Heart right ventricle (tissue), 16 donors: ENCODE measurements at regions not wholly inside any gene's neighbourhood (a gene's known extent, or its start where the extent isn't known, plus 50 kb on each side); places are given as distances from the start of the nearest gene placed in this dataset.

Source experiments
- ATAC-seq, 8 donors: fragments of 200-7000 bp; cut with Tn5 transposase; one replicate each; pipeline ENCODE4 v1.9.1; 2020; ENCODE audit warnings: mild to moderate bottlenecking in 8 of 8, moderate library complexity in 8 of 8, moderate number of reproducible peaks in 1 of 8
- DNase-seq, 2 donors: peaks; one replicate each; pipeline ENCODE4 v3.0.0-alpha.2; 2020
- H3K27ac ChIP-seq, 10 donors: fragments of 200-600 bp; sonication (generic) in 2 of 10; one replicate each; pipeline versions ENCODE4 v1.5.0 to v1.8.0; 2020 to 2022; ENCODE audit warnings: mild to moderate bottlenecking in 3 of 10
- H3K27me3 ChIP-seq, 7 donors: fragments of 200-600 bp; one replicate each; pipeline ENCODE4 v1.8.0; 2021 to 2022; ENCODE audit warnings: mild to moderate bottlenecking in 2 of 7
- H3K36me3 ChIP-seq, 9 donors: fragments of 200-600 bp; sonication (generic) in 1 of 9; one replicate each; pipeline versions ENCODE4 v1.5.0 to v1.8.0; 2020 to 2022; ENCODE audit warnings: mild to moderate bottlenecking in 2 of 9
- H3K4me1 ChIP-seq, 9 donors: fragments of 200-600 bp; sonication (generic) in 1 of 9; one replicate each; pipeline versions ENCODE4 v1.5.0 to v1.8.0; 2020 to 2022; ENCODE audit warnings: mild to moderate bottlenecking in 4 of 9
- H3K4me3 ChIP-seq, 10 donors: fragments of 200-600 bp; sonication (generic) in 2 of 10; one replicate each; pipeline versions ENCODE4 v1.5.0 to v1.8.0; 2020 to 2022; ENCODE audit warnings: mild to moderate bottlenecking in 7 of 10, moderate library complexity in 2 of 10
- H3K9me3 ChIP-seq, 11 donors: fragments of 200-600 bp in 10 of 11; sonication (generic) in 2 of 11; one replicate each; pipeline versions ENCODE4 v1.5.0 to v1.8.0; 2013 to 2022; ENCODE audit warnings: mild to moderate bottlenecking in 2 of 11, control low read depth in 1 of 11, moderate library complexity in 1 of 11
- CTCF ChIP-seq, 9 donors: fragments of 200-600 bp; sonication (generic) in 2 of 9; IDR thresholded peaks; one replicate each; pipeline versions ENCODE4 v1.5.0 to v1.8.0; 2021 to 2022; ENCODE audit warnings: antibody characterized with exemption in 9 of 9, mild to moderate bottlenecking in 5 of 9, moderate library complexity in 1 of 9
- WGBS, 2 donors: extraction: QIAGEN DNeasy Blood & Tissue Kit; methylation state at CpG; one replicate each; pipeline ENCODE4 v1.1.7; 2013; ENCODE audit warnings: inconsistent platforms in 1 of 2; 5-methylcytosine and 5-hydroxymethylcytosine counted together
- intact Hi-C, 10 donors: fragments of 100-400 bp; cut with DNase I; formaldehyde crosslinking; loops; one replicate each; pipeline versions ENCODE4 v1.11.1 to v1.14.2; 2022
- donor health status: Arrhythmogenic right ventricular cardiomyopathy.
- donor health status: ischemic (EF 13 %, LVEDD 7.1; RV severe dilation, severe dysfunction).
- donor health status: healthy with polysubstance abuse.
- donor health status: DM: no; HTN: yes; CAD: no.
- donor health status: DM: no; HTN: no; CAD: no.
- donor health status: ischemic (EF 25% LVEDD 6.9; RV normal size, moderate dysfunction).
- donor health status: ischemic (EF 25% LVEDD 5.7; RV mildly dilated, moderate dysfunction).
- donor health status: healthy.
- donor health status: DM: yes; HTN: yes; CAD: no.
- donor health status: Ischemic cardiomyopathy.
- donor health status: ischemic (EF 35%, LVEDD 5.7; RV mildly dilated, moderate dysfunction).
- donor health status: nonischemic (EF 11% LVEDD 7.7; RV severe dilation, severe dysfunction).
- donor health status: DM: yes; HTN: yes; CAD: no.
- donor health status: PGD.
- donor health status: ischemic (EF 29% LVEDD 5.4; RV normal size, mild dysfunction).
- donor health status: nonischemic (EF 23%, LVEDD 6.1; RV moderate dilation, normal function).

- H3K27me3 ChIP-seq: peaks cover 0 to 5% (median 0%) of the 10 kb centered on the region in 7 donors
- peak in 2 of 8 donors; percentile 14 to 57 for ATAC-seq
- no peak overlapping the region for H3K4me3 ChIP-seq
- peaks cover 0 to 13% (median 0%) of the 10 kb centered on the region in 11 donors for H3K9me3 ChIP-seq
- H3K36me3 ChIP-seq: no peaks in the 10 kb centered on the region
- H3K27ac ChIP-seq: no peak overlapping the region
- no peaks in the 10 kb centered on the region for H3K4me1 ChIP-seq
- intact Hi-C loops: no loop called here
- WGBS, 2 donors: 38 to 42% methylated on average over 9 of the region's 9 CpGs
- no peak for DNase-seq
- no peak for TF ChIP-seq CTCF (IDR thresholded peaks at IDR 0.05)
Observed at GRCh38 chr2:205895981-205896655, 189.9 kb downstream of the INO80D start.

GRCh38 chr2:205892665-205893259 lies 193.2 kb downstream of the INO80D start:
- Histone ChIP-seq H3K9me3 (no peaks in the 10 kb centered on the region), H3K27ac (no peak overlapping the region), H3K4me3 (no peak overlapping the region), H3K27me3 (peaks cover 0 to 5% (median 0%) of the 10 kb centered on the region in 7 donors), H3K4me1 (peaks cover 0 to 4% (median 0%) of the 10 kb centered on the region in 9 donors), H3K36me3 (no peaks in the 10 kb centered on the region)
- ATAC-seq (no peak), DNase-seq (no peak)
- WGBS, 2 donors: 89 to 92% methylated on average over 17 of the region's 17 CpGs
- TF ChIP-seq CTCF (IDR thresholded peaks at IDR 0.05): no peak
- intact Hi-C loops: no loop called here

GRCh38 chr2:205892251-205892655 lies 193.7 kb downstream of the INO80D start:
- no peak overlapping the region for H3K4me3 ChIP-seq
- no peak overlapping the region for H3K27ac ChIP-seq
- H3K4me1 ChIP-seq: peaks cover 0 to 4% (median 0%) of the 10 kb centered on the region in 9 donors
- H3K36me3 ChIP-seq: no peaks in the 10 kb centered on the region
- no peak for DNase-seq
- no peak for TF ChIP-seq CTCF (IDR thresholded peaks at IDR 0.05)
- H3K9me3 ChIP-seq: no peaks in the 10 kb centered on the region
- 40 to 43% methylated on average over 10 of the region's 10 CpGs for WGBS, 2 donors
- no peak for ATAC-seq
- intact Hi-C loops: no loop called here
- H3K27me3 ChIP-seq: peaks cover 0 to 5% (median 0%) of the 10 kb centered on the region in 7 donors

GRCh38 chr2:205889114-205889513 lies 196.9 kb downstream of the INO80D start:
- intact Hi-C loops: loop anchor here in 6 of 10 donors (5.0 to 10.0 kb wide), 3 partner anchors 114 to 122 kb away; no protein-coding TSS in a partner anchor
- peaks cover 0 to 4% (median 0%) of the 10 kb centered on the region in 9 donors for H3K4me1 ChIP-seq
- H3K4me3 ChIP-seq: no peak overlapping the region
- no peak for DNase-seq
- 51 to 53% methylated on average over 3 of the region's 3 CpGs for WGBS, 2 donors
- ATAC-seq: no peak
- no peaks in the 10 kb centered on the region for H3K36me3 ChIP-seq
- no peak for TF ChIP-seq CTCF (IDR thresholded peaks at IDR 0.05)
- H3K27ac ChIP-seq: no peak overlapping the region
- no peaks in the 10 kb centered on the region for H3K9me3 ChIP-seq
- peaks cover 0 to 5% (median 0%) of the 10 kb centered on the region in 7 donors for H3K27me3 ChIP-seq
